ENCODE measurements at regions not wholly inside any gene's neighbourhood (a gene's known extent, or its start where the extent isn't known, plus 50 kb on each side); places are given as distances from the start of the nearest gene placed in this dataset.

DNA sequence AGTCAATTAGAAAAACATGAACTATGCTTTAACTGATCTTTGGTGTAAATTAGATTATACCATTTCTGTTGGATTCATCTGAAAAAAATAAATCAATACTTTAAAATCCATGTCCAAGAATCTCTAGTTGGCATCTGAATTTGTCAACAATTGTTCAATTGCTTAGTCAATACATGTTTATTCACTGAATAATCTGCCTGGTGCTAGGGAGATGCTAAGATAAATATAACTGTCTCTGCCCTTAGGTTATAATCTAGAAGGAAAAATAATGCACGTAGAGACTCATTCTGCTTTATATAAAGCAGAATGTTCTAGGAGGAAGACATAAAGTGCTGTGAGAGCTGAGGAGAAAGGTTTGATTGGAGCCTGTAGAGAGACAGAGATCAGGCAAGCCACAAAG lies 537.2 kb upstream of the IL12A start:
- H3K36me3 Mint-ChIP-seq (ENCODE audit: low read depth), result no peaks in the 10 kb centered on the region
- no peaks in the 10 kb centered on the region for H3K9me3 Mint-ChIP-seq

DNA sequence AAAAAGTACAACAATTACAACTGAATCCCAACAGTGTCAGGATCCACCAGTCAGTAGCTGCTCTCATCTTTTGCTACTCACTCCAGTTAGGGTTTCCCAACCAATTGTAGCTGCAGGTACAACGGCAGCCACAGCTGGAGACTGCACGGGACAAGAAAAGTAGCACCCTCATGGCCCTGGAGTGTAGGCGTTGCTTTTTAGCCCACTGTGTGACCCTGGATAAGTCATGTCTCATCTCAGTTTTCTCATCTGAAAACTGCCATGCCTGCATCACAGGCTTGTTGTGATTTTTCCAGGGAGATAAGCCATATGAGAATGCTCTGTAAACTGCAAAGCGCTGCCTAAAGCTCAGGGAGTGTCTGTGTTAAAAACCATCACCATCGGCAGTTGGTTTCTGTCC lies 535.6 kb upstream of the IL12A start:
- Mint-ChIP-seq H3K4me1 (no peaks in the 10 kb centered on the region), H3K27me3 (ENCODE audit: insufficient read depth) (no peaks in the 10 kb centered on the region), H3K4me3 (no peak overlapping the region), H3K27ac (no peak overlapping the region), H3K9me3 (no peaks in the 10 kb centered on the region), H3K36me3 (ENCODE audit: low read depth) (no peaks in the 10 kb centered on the region)
- no peaks in the 10 kb centered on the region for H3K4me1 ChIP-seq (ENCODE audit: control insufficient read depth, insufficient read depth, low read length)
- no peak overlapping the region for H3K4me3 ChIP-seq (ENCODE audit: low read length)
- TF ChIP-seq, protein P1, sequence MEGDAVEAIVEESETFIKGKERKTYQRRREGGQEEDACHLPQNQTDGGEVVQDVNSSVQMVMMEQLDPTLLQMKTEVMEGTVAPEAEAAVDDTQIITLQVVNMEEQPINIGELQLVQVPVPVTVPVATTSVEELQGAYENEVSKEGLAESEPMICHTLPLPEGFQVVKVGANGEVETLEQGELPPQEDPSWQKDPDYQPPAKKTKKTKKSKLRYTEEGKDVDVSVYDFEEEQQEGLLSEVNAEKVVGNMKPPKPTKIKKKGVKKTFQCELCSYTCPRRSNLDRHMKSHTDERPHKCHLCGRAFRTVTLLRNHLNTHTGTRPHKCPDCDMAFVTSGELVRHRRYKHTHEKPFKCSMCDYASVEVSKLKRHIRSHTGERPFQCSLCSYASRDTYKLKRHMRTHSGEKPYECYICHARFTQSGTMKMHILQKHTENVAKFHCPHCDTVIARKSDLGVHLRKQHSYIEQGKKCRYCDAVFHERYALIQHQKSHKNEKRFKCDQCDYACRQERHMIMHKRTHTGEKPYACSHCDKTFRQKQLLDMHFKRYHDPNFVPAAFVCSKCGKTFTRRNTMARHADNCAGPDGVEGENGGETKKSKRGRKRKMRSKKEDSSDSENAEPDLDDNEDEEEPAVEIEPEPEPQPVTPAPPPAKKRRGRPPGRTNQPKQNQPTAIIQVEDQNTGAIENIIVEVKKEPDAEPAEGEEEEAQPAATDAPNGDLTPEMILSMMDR (conservative IDR thresholded peaks at IDR 0.05), result no peak
- no peak overlapping the region for H3K27ac ChIP-seq (ENCODE audit: low read depth, low read length)
- H3K36me3 ChIP-seq (ENCODE audit: control insufficient read depth, insufficient read depth, low read length), result no peaks in the 10 kb centered on the region
- no peak overlapping the region for H3K9ac ChIP-seq (ENCODE audit: extremely low read depth, low read length, poor library complexity, severe bottlenecking)
- no peaks in the 10 kb centered on the region for H3K27me3 ChIP-seq (ENCODE audit: control insufficient read depth, insufficient read depth, low read length, poor library complexity, severe bottlenecking)
- 91 to 95% methylated on average over 5 of the region's 5 CpGs for WGBS, 2 experiments (ENCODE audit: insufficient coverage in 1 of 2, insufficient read length in 1 of 2)
- H3K9me3 ChIP-seq (ENCODE audit: control insufficient read depth, low read length), result no peaks in the 10 kb centered on the region
- DNase-seq, result no peak

More for the DNA sequence above, 537.2 kb upstream of the IL12A start:
- TF ChIP-seq, protein P1 (conservative IDR thresholded peaks at IDR 0.05), result no peak
- no peaks in the 10 kb centered on the region for H3K4me1 Mint-ChIP-seq
- no peak overlapping the region for H3K27ac Mint-ChIP-seq
- Histone ChIP-seq H3K4me3 (ENCODE audit: low read length) (no peak overlapping the region), H3K27ac (ENCODE audit: low read depth, low read length) (no peak overlapping the region), H3K36me3 (ENCODE audit: control insufficient read depth, insufficient read depth, low read length) (no peaks in the 10 kb centered on the region), H3K9ac (ENCODE audit: extremely low read depth, low read length, poor library complexity, severe bottlenecking) (no peak overlapping the region), H3K4me1 (ENCODE audit: control insufficient read depth, insufficient read depth, low read length) (no peaks in the 10 kb centered on the region), H3K27me3 (ENCODE audit: control insufficient read depth, insufficient read depth, low read length, poor library complexity, severe bottlenecking) (no peaks in the 10 kb centered on the region), H3K9me3 (ENCODE audit: control insufficient read depth, low read length) (no peaks in the 10 kb centered on the region)
- no peaks in the 10 kb centered on the region for H3K27me3 Mint-ChIP-seq (ENCODE audit: insufficient read depth)
- 88 to 100% methylated on average over 1 of the region's 1 CpG for WGBS, 2 experiments (ENCODE audit: insufficient coverage in 1 of 2, insufficient read length in 1 of 2)
- no peak for DNase-seq
- H3K4me3 Mint-ChIP-seq, result no peak overlapping the region

DNA sequence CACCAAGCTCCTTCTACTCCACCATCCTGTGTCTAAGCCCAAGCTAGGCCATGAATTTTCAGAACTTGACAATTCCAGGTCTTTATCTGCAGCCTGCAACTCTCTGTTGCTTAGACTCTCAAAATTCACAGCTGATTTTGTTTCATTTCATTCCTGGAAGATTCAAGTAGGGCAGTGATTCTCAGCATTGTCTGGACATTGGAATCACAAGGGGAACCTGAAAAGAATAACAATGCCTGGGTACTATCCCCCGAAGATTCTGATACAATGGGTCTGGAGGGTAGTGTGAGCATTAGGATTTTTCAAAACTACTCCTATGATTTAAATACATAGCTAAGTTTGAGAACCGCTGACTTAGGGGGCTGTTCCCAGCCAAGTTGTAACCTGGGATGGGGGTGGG lies 534.7 kb upstream of the IL12A start:
- no peaks in the 10 kb centered on the region for H3K27me3 Mint-ChIP-seq (ENCODE audit: insufficient read depth)
- Histone ChIP-seq H3K4me3 (ENCODE audit: low read length) (no peak overlapping the region), H3K9ac (ENCODE audit: extremely low read depth, low read length, poor library complexity, severe bottlenecking) (no peak overlapping the region), H3K36me3 (ENCODE audit: control insufficient read depth, insufficient read depth, low read length) (no peaks in the 10 kb centered on the region), H3K9me3 (ENCODE audit: control insufficient read depth, low read length) (no peaks in the 10 kb centered on the region), H3K27ac (ENCODE audit: low read depth, low read length) (no peak overlapping the region), H3K27me3 (ENCODE audit: control insufficient read depth, insufficient read depth, low read length, poor library complexity, severe bottlenecking) (no peaks in the 10 kb centered on the region), H3K4me1 (ENCODE audit: control insufficient read depth, insufficient read depth, low read length) (no peaks in the 10 kb centered on the region)
- H3K4me3 Mint-ChIP-seq, result no peak overlapping the region
- TF ChIP-seq, protein P1 (conservative IDR thresholded peaks at IDR 0.05), result no peak
- H3K9me3 Mint-ChIP-seq, result no peaks in the 10 kb centered on the region
- 84% methylated on average over 2 of the region's 2 CpGs; no CpG with 5 or more reads in 1 of the 2 experiments for WGBS, 2 experiments (ENCODE audit: insufficient coverage in 1 of 2, insufficient read length in 1 of 2)
- no peak for DNase-seq
- no peak overlapping the region for H3K27ac Mint-ChIP-seq
- no peaks in the 10 kb centered on the region for H3K36me3 Mint-ChIP-seq (ENCODE audit: low read depth)
- no peaks in the 10 kb centered on the region for H3K4me1 Mint-ChIP-seq

All from endodermal cell (in vitro differentiated cells).